Tibial nerve (tissue), 4 donors: ENCODE measurements at regions not wholly inside any gene's neighbourhood (a gene's known extent, or its start where the extent isn't known, plus 50 kb on each side); places are given as distances from the start of the nearest gene placed in this dataset.

Experiments
- DNase-seq, 2 donors: peaks; one replicate each; pipeline ENCODE4 v3.0.0-alpha.2; 2019; ENCODE audit warnings: low spot score in 2 of 2
- H3K27ac ChIP-seq, 4 donors: fragments of 200-600 bp; sonication (generic) in 3 of 4; one replicate each; pipeline ENCODE4 v1.5.1; 2017 to 2019; ENCODE audit warnings: mild to moderate bottlenecking in 1 of 4
- H3K27me3 ChIP-seq, 2 donors: fragments of 200-600 bp; sonication (generic) in 1 of 2; one replicate each; pipeline versions ENCODE4 v1.5.1 to v1.6.0; 2017 to 2019
- H3K36me3 ChIP-seq, 3 donors: fragments of 200-600 bp; sonication (generic); one replicate each; pipeline ENCODE4 v1.5.1; 2018 to 2019
- H3K4me1 ChIP-seq, 4 donors: fragments of 200-600 bp; sonication (generic) in 3 of 4; one replicate each; pipeline ENCODE4 v1.5.1; 2017 to 2019
- H3K4me3 ChIP-seq, 4 donors: fragments of 200-600 bp; sonication (generic) in 3 of 4; one replicate each; pipeline ENCODE4 v1.5.1; 2017 to 2019; ENCODE audit warnings: mild to moderate bottlenecking in 1 of 4, moderate library complexity in 1 of 4
- H3K9me3 ChIP-seq, 4 donors: fragments of 200-600 bp; sonication (generic) in 3 of 4; one replicate each; pipeline ENCODE4 v1.5.1; 2017 to 2019
- CTCF ChIP-seq, 5 experiments: fragments of 200-600 bp in 3 of 5; fragments of 450-650 bp in 2 of 5; sonication (generic) in 3 of 5; IDR thresholded peaks; one replicate each; pipeline ENCODE4 v1.5.1; 2016 to 2019; ENCODE audit warnings: antibody characterized with exemption in 5 of 5, mild to moderate bottlenecking in 3 of 5, moderate library complexity in 2 of 5
- EP300 ChIP-seq, 2 donors: sonication (generic); formaldehyde crosslinking; IDR thresholded peaks; one replicate each; pipeline ENCODE4 v1.6.1; 2017; ENCODE audit warnings: antibody characterized with exemption in 2 of 2, mild to moderate bottlenecking in 1 of 2
- POLR2A ChIP-seq, 2 donors: fragments of 450-650 bp; IDR thresholded peaks; one replicate each; pipeline ENCODE4 v1.6.1; 2017; ENCODE audit warnings: antibody characterized with exemption in 2 of 2, mild to moderate bottlenecking in 2 of 2, moderate library complexity in 2 of 2
- WGBS, 2 donors: methylation state at CpG; one replicate each; pipeline ENCODE4 v1.1.5; 2018; 5-methylcytosine and 5-hydroxymethylcytosine counted together

DNA sequence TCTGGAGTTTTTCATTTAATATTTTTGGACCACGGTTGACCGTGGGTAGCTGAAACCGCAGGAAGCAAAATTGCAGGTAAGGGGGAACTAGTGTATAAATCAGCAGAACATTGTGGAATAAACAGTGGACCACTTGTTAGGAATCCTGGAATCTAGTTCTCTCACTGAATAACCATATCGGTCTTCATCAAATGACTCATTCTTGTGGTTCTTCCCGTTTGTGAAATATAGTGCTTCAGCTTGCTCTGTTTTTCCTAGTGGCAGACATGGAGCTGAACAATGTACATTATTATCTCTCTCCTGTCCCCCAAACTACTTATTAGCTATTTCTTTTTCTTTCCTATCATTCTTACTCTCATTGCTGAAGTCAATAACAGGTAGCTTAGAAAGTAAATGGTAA, 61.9 kb downstream of the HSPA13 start:
- H3K4me3 ChIP-seq = no peak overlapping the region
- DNase-seq = no peak
- no peaks in the 10 kb centered on the region for H3K4me1 ChIP-seq
- WGBS, 2 donors = 45 to 59% methylated on average over 5 of the region's 5 CpGs
- no peak for TF ChIP-seq POLR2A (IDR thresholded peaks at IDR 0.05)
- no peak for TF ChIP-seq EP300 (IDR thresholded peaks at IDR 0.05)
- TF ChIP-seq CTCF (IDR thresholded peaks at IDR 0.05) = no peak
- no peaks in the 10 kb centered on the region for H3K36me3 ChIP-seq
- H3K27ac ChIP-seq = no peak overlapping the region
- no peaks in the 10 kb centered on the region for H3K27me3 ChIP-seq
- no peaks in the 10 kb centered on the region for H3K9me3 ChIP-seq

- Histone ChIP-seq H3K4me1 (no peaks in the 10 kb centered on the region), H3K27ac (no peak overlapping the region), H3K9me3 (no peaks in the 10 kb centered on the region), H3K36me3 (no peaks in the 10 kb centered on the region), H3K4me3 (no peak overlapping the region), H3K27me3 (no peaks in the 10 kb centered on the region)
- no peak for DNase-seq
- 58 to 89% methylated on average over 1 of the region's 1 CpG for WGBS, 2 donors
- TF ChIP-seq EP300 (IDR thresholded peaks at IDR 0.05) (no peak), POLR2A (IDR thresholded peaks at IDR 0.05) (no peak), CTCF (IDR thresholded peaks at IDR 0.05) (no peak)
Measured at GRCh38 chr21:14319805-14320204, 63.1 kb downstream of the HSPA13 start.

GRCh38 chr21:14318578-14318977, 64.4 kb downstream of the HSPA13 start:
- 34 to 36% methylated on average over 2 of the region's 2 CpGs for WGBS, 2 donors
- H3K9me3 ChIP-seq = no peaks in the 10 kb centered on the region
- no peaks in the 10 kb centered on the region for H3K4me1 ChIP-seq
- no peaks in the 10 kb centered on the region for H3K27me3 ChIP-seq
- H3K36me3 ChIP-seq = no peaks in the 10 kb centered on the region
- no peak overlapping the region for H3K4me3 ChIP-seq
- DNase-seq = no peak
- TF ChIP-seq POLR2A (IDR thresholded peaks at IDR 0.05) (no peak), EP300 (IDR thresholded peaks at IDR 0.05) (no peak), CTCF (IDR thresholded peaks at IDR 0.05) (no peak)
- no peak overlapping the region for H3K27ac ChIP-seq

- no peak for TF ChIP-seq POLR2A (IDR thresholded peaks at IDR 0.05)
- no peak overlapping the region for H3K27ac ChIP-seq
- no peak overlapping the region for H3K4me3 ChIP-seq
- no peaks in the 10 kb centered on the region for H3K36me3 ChIP-seq
- H3K4me1 ChIP-seq = no peaks in the 10 kb centered on the region
- DNase-seq = no peak
- WGBS, 2 donors = 86% methylated on average over 4 of the region's 4 CpGs
- no peaks in the 10 kb centered on the region for H3K27me3 ChIP-seq
- no peaks in the 10 kb centered on the region for H3K9me3 ChIP-seq
Measured at GRCh38 chr21:14317507-14317906, 65.4 kb downstream of the HSPA13 start.

- H3K4me1 ChIP-seq = no peaks in the 10 kb centered on the region
Measured at GRCh38 chr21:14313300-14313699, 69.6 kb downstream of the HSPA13 start.

More at GRCh38 chr21:14313300-14313699, 69.6 kb downstream of the HSPA13 start:
- no peaks in the 10 kb centered on the region for H3K9me3 ChIP-seq
- no peak overlapping the region for H3K4me3 ChIP-seq
- H3K36me3 ChIP-seq = no peaks in the 10 kb centered on the region
- H3K27ac ChIP-seq = no peak overlapping the region
- no peak for DNase-seq
- TF ChIP-seq CTCF (IDR thresholded peaks at IDR 0.05) (no peak), EP300 (IDR thresholded peaks at IDR 0.05) (no peak), POLR2A (IDR thresholded peaks at IDR 0.05) (no peak)
- 66 to 74% methylated on average over 8 of the region's 8 CpGs for WGBS, 2 donors
- peaks cover 0 to 3% of the 10 kb centered on the region in 2 donors for H3K27me3 ChIP-seq
